Right renal cortex interstitium (tissue), 3 donors: ENCODE measurements at regions not wholly inside any gene's neighbourhood (a gene's known extent, or its start where the extent isn't known, plus 50 kb on each side); places are given as distances from the start of the nearest gene placed in this dataset.
"Not testable (repeated sequence)": the region's sequence is repeated elsewhere in the genome, so short reads cannot be mapped to it uniquely, and the experiment has no call there.

Source experiments
- DNase-seq, 3 donors: peaks; one replicate each; pipeline ENCODE4 v3.0.0-alpha.2; 2013; ENCODE audit warnings: low read depth in 3 of 3, low spot score in 2 of 3

- no peak for DNase-seq
Observed at GRCh38 chr18:11391661-11392060, 217.7 kb upstream of the SLC35G4 start.

- DNase-seq = no peak
Observed at GRCh38 chr18:11388755-11389680, 220.4 kb upstream of the SLC35G4 start.

- no peak for DNase-seq
Observed at GRCh38 chr18:11387880-11388279, 221.5 kb upstream of the SLC35G4 start.

GRCh38 chr18:11383381-11383780, 226.0 kb upstream of the SLC35G4 start:
- DNase-seq = no peak

GRCh38 chr18:11380968-11381367, 228.4 kb upstream of the SLC35G4 start:
- DNase-seq = no peak

- no peak for DNase-seq
Observed at GRCh38 chr18:11379660-11380059, 229.7 kb upstream of the SLC35G4 start.

- DNase-seq = no peak
Observed at GRCh38 chr18:11377766-11378540, 228.6 kb upstream of the PIEZO2 start.

- DNase-seq = no peak
Observed at GRCh38 chr18:11372163-11372562, 222.8 kb upstream of the PIEZO2 start.

GRCh38 chr18:11369556-11369955, 220.2 kb upstream of the PIEZO2 start:
- no peak for DNase-seq

- DNase-seq = no peak
Observed at GRCh38 chr18:11368020-11368419, 218.7 kb upstream of the PIEZO2 start.

- DNase-seq = no peak
Observed at GRCh38 chr18:11367351-11367750, 218.0 kb upstream of the PIEZO2 start.

GRCh38 chr18:11366410-11366809, 217.0 kb upstream of the PIEZO2 start:
- no peak for DNase-seq

GRCh38 chr18:11362856-11363255, 213.5 kb upstream of the PIEZO2 start:
- DNase-seq = no peak

- not testable (repeated sequence) for DNase-seq
Observed at GRCh38 chr18:11361862-11362261, 212.5 kb upstream of the PIEZO2 start.

- no peak for DNase-seq
Observed at GRCh38 chr18:11357678-11358077, 208.3 kb upstream of the PIEZO2 start.

GRCh38 chr18:11344576-11344975, 195.2 kb upstream of the PIEZO2 start:
- DNase-seq = not testable (repeated sequence)

- no peak for DNase-seq
Observed at GRCh38 chr18:11343096-11343495, 193.7 kb upstream of the PIEZO2 start.

GRCh38 chr18:11342115-11342514, 192.7 kb upstream of the PIEZO2 start:
- not testable (repeated sequence) for DNase-seq

- DNase-seq = no peak
Observed at GRCh38 chr18:11339188-11339775, 189.9 kb upstream of the PIEZO2 start.

- no peak for DNase-seq
Observed at GRCh38 chr18:11336241-11336640, 186.9 kb upstream of the PIEZO2 start.

- no peak for DNase-seq
Observed at GRCh38 chr18:11327391-11328009, 178.1 kb upstream of the PIEZO2 start.
